Hepatocyte (in vitro differentiated cells): ENCODE measurements at regions not wholly inside any gene's neighbourhood (a gene's known extent, or its start where the extent isn't known, plus 50 kb on each side); places are given as distances from the start of the nearest gene placed in this dataset.

Experiments
- DNase-seq: peaks from one replicate; pipeline ENCODE4 v3.0.0-alpha.2; 2016; ENCODE audit warnings: low spot score
- H2AFZ ChIP-seq: fragments of 200-600 bp; sonication (generic); 2 replicates; pipeline ENCODE4 v1.6.0; 2016; ENCODE audit warnings: antibody characterized with exemption, mild to moderate bottlenecking
- H3K27ac ChIP-seq: fragments of 200-600 bp; sonication (generic); 2 replicates; pipeline ENCODE4 v1.5.1; 2016; ENCODE audit warnings: mild to moderate bottlenecking
- H3K27me3 ChIP-seq: fragments of 200-600 bp; sonication (generic); 2 replicates; pipeline ENCODE4 v1.6.1; 2016
- H3K36me3 ChIP-seq: fragments of 200-600 bp; sonication (generic); replicated peaks from 2 replicates; pipeline ENCODE4 v1.5.1; 2016; ENCODE audit warnings: low read depth; ENCODE audit not compliant: insufficient read depth
- H3K4me1 ChIP-seq: fragments of 200-600 bp; sonication (generic); 2 replicates; pipeline ENCODE4 v1.5.1; 2016; ENCODE audit warnings: mild to moderate bottlenecking, moderate library complexity; ENCODE audit not compliant: insufficient read depth
- H3K4me2 ChIP-seq: fragments of 200-600 bp; sonication (generic); 2 replicates; pipeline ENCODE4 v1.6.0; 2016
- H3K4me3 ChIP-seq: fragments of 200-600 bp; sonication (generic); 2 replicates; pipeline ENCODE4 v1.5.1; 2016; ENCODE audit warnings: mild to moderate bottlenecking
- H3K79me2 ChIP-seq: fragments of 200-600 bp; sonication (generic); 2 replicates; pipeline ENCODE4 v1.6.0; 2017; ENCODE audit warnings: mild to moderate bottlenecking
- H3K9me2 ChIP-seq: fragments of 200-600 bp; sonication (generic); replicated peaks from 2 replicates; pipeline ENCODE4 v1.6.0; 2017; ENCODE audit warnings: mild to moderate bottlenecking; ENCODE audit not compliant: insufficient read depth
- H3K9me3 ChIP-seq: fragments of 200-600 bp; sonication (generic); 2 replicates; pipeline ENCODE4 v1.5.1; 2016; ENCODE audit warnings: low read depth, mild to moderate bottlenecking
- H4K20me1 ChIP-seq: fragments of 200-600 bp; sonication (generic); 2 replicates; pipeline ENCODE4 v1.6.0; 2016; ENCODE audit warnings: mild to moderate bottlenecking; ENCODE audit not compliant: insufficient read depth, poor library complexity, severe bottlenecking
- CTCF ChIP-seq: fragments of 200-600 bp; sonication (generic); IDR thresholded peaks from 2 replicates; pipeline ENCODE4 v1.5.1; 2016; ENCODE audit warnings: antibody characterized with exemption, mild to moderate bottlenecking; ENCODE audit not compliant: poor library complexity
- EZH2 ChIP-seq: fragments of 200-600 bp; sonication (generic); IDR thresholded peaks from 2 replicates; pipeline ENCODE4 v1.6.1; 2016; ENCODE audit warnings: antibody characterized with exemption, mild to moderate bottlenecking, borderline replicate concordance
- EZH2phosphoT487 ChIP-seq: fragments of 200-600 bp; sonication (generic); IDR thresholded peaks from one replicate; pipeline ENCODE4 v1.6.1; 2018; ENCODE audit warnings: antibody characterized with exemption, mild to moderate bottlenecking, low read depth, moderate library complexity; ENCODE audit not compliant: unreplicated experiment, severe bottlenecking
- WGBS: methylation state at CpG from one replicate; pipeline ENCODE4 v1.1.6; 2016; ENCODE audit warnings: low lambda C conversion rate; ENCODE audit errors: missing lambda C conversion rate; 5-methylcytosine and 5-hydroxymethylcytosine counted together

- Histone ChIP-seq H3K79me2 (no peaks in the 10 kb centered on the region), H3K9me3 (no peaks in the 10 kb centered on the region), H3K27ac (no peak overlapping the region), H2AFZ (no peak overlapping the region), H3K4me3 (no peak overlapping the region), H3K4me1 (no peaks in the 10 kb centered on the region), H4K20me1 (no peaks in the 10 kb centered on the region), H3K4me2 (no peak overlapping the region), H3K9me2 (no peaks in the 10 kb centered on the region), H3K36me3 (no peaks in the 10 kb centered on the region), H3K27me3 (no peaks in the 10 kb centered on the region)
- DNase-seq = no peak
- TF ChIP-seq EZH2phosphoT487 = no peak
- no peak for TF ChIP-seq CTCF
- no peak for TF ChIP-seq EZH2
- WGBS = 89% methylated on average over 12 of the region's 12 CpGs
Observed at GRCh38 chr15:68508485-68509189, 70.2 kb upstream of the CORO2B start.

DNA sequence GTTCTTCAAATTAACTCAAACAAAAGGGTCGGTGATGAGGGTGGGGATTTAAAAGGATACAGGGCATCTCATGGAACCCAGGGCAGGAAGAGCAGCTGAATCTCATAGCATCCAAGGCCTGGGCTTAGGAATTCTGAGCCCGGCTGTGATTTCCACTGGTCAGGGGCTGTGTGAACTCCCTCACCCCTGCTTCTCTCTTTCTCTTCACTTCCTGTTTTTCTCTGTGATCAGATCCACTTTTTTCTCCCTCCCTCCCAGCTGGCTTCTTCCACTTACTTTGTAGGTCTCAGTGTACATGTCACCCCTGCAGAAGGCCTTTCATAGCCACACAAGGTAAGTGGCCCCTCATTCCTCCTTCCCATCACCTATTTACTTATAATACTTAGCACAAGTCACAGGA is 68.2 kb upstream of the CORO2B start:
- no peak overlapping the region for H2AFZ ChIP-seq
- 77% methylated on average over 2 of the region's 2 CpGs for WGBS
- no peaks in the 10 kb centered on the region for H3K27me3 ChIP-seq
- no peaks in the 10 kb centered on the region for H3K79me2 ChIP-seq
- no peak for DNase-seq
- no peaks in the 10 kb centered on the region for H3K36me3 ChIP-seq
- TF ChIP-seq CTCF = no peak
- TF ChIP-seq EZH2phosphoT487 = no peak
- no peak for TF ChIP-seq EZH2
- H3K4me2 ChIP-seq = no peak overlapping the region
- H3K4me1 ChIP-seq = no peaks in the 10 kb centered on the region
- H3K4me3 ChIP-seq = no peak overlapping the region
- no peaks in the 10 kb centered on the region for H4K20me1 ChIP-seq
- no peaks in the 10 kb centered on the region for H3K9me2 ChIP-seq
- H3K9me3 ChIP-seq = no peaks in the 10 kb centered on the region
- no peak overlapping the region for H3K27ac ChIP-seq

DNA sequence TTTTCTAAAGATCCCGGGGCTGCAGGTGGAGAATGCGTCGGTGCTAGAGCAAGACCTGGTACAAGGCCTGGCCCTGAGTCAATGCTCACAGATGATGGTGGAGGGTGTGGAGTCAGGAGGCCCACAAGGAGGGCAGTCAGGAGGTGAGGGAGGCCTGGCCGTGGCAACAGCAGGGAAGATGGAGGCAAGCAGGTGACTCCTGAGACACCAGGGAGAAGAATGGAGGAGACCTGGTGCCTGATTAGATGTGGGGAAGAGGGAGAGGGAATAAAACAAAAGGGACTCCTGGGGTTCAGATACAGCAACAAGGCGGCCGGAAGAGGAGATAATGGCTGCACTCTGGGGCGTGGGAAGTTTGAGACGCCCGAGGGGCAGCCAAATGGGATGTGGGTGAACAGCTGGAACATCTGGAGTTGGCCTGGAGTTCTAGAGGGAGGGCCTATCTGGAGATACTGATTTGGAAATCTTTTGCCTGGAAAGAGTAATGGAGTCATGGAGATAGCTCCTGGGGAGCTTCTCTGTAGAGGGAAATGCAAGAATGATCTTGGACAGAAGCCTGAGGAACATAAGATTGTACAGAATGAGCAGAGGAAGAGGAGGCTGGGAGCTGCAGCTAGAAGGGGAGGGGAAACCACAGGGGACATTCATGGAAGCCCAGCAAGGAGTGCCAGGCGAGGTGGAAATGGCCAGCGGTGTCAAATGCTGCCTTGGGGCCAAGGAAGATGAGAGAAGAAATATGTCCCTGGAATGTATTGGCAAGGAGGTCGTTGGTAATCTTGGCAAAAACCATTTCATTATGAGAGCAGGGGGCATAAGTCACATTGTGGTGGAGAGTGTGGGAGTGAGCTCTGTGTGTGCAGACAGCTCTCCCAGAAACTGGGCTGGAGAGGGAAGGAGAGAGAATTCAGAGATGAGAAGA is 67.5 kb upstream of the CORO2B start:
- 81% methylated on average over 12 of the region's 12 CpGs for WGBS
- TF ChIP-seq EZH2 = no peak
- TF ChIP-seq CTCF = no peak
- DNase-seq = no peak
- Histone ChIP-seq H4K20me1 (no peaks in the 10 kb centered on the region), H2AFZ (no peak overlapping the region), H3K27ac (no peak overlapping the region), H3K4me3 (no peak overlapping the region), H3K4me2 (no peak overlapping the region), H3K4me1 (no peaks in the 10 kb centered on the region), H3K9me3 (no peaks in the 10 kb centered on the region), H3K79me2 (no peaks in the 10 kb centered on the region), H3K9me2 (no peaks in the 10 kb centered on the region), H3K27me3 (no peaks in the 10 kb centered on the region), H3K36me3 (no peaks in the 10 kb centered on the region)
